HepG2 (cell line): ENCODE measurements at regions not wholly inside any gene's neighbourhood (a gene's known extent, or its start where the extent isn't known, plus 50 kb on each side); places are given as distances from the start of the nearest gene placed in this dataset.

ENCODE experiments used
- GTF2F1 ChIP-seq: fragments of 150-350 bp; IDR thresholded peaks from 2 replicates; pipeline ENCODE4 v1.6.1; 2014; ENCODE audit warnings: low read length
- TF ChIP-seq, protein P1 (sequence below): sonication (generic); formaldehyde crosslinking; IDR thresholded peaks from 2 replicates; pipeline ENCODE4 v1.5.0; 2020; ENCODE audit warnings: missing genetic modification reagents

DNA sequence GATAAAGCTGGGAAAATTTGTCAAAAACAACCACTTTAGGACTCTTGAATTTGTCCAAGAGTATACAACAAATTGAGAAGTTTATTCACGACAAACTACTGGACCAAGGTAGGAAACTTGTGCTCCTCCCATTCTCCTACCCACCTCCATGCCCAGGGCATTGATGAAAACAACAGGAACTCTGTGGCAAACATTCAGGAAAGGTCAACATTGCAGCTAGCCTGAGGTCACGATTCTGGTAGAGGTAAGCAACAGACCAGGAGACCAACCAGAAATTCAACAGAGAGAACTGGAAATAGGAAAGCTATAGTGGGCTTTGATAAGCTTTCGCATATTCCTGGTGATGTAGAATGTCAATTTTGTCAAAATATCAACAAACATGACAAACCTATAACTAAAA lies 209.1 kb upstream of the CTAGE1 start:
- TF ChIP-seq GTF2F1, result no peak
- TF ChIP-seq, protein P1, sequence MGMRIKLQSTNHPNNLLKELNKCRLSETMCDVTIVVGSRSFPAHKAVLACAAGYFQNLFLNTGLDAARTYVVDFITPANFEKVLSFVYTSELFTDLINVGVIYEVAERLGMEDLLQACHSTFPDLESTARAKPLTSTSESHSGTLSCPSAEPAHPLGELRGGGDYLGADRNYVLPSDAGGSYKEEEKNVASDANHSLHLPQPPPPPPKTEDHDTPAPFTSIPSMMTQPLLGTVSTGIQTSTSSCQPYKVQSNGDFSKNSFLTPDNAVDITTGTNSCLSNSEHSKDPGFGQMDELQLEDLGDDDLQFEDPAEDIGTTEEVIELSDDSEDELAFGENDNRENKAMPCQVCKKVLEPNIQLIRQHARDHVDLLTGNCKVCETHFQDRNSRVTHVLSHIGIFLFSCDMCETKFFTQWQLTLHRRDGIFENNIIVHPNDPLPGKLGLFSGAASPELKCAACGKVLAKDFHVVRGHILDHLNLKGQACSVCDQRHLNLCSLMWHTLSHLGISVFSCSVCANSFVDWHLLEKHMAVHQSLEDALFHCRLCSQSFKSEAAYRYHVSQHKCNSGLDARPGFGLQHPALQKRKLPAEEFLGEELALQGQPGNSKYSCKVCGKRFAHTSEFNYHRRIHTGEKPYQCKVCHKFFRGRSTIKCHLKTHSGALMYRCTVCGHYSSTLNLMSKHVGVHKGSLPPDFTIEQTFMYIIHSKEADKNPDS (CRISPR knock-in tag), result no peak
